Stimulated activated effector memory CD8-positive, alpha-beta T cell treated with anti-CD3 and anti-CD28 coated beads, Interleukin-12 subunit alpha, Interleukin-12 subunit beta, amount 100 ng/mL, for 72 hours (primary cell): ENCODE measurements at regions not wholly inside any gene's neighbourhood (a gene's known extent, or its start where the extent isn't known, plus 50 kb on each side); places are given as distances from the start of the nearest gene placed in this dataset.
"Not testable (repeated sequence)": the region's sequence is repeated elsewhere in the genome, so short reads cannot be mapped to it uniquely, and the experiment has no call there.

Experiments
- ATAC-seq: fragments of 150-1000 bp; cut with Tn5 transposase; 2 replicates; pipeline ENCODE4 v1.10.0; 2021
- DNase-seq, 2 donors: peaks; one replicate each; pipeline ENCODE4 v3.0.0; 2021 to 2022; ENCODE audit warnings: low spot score in 2 of 2
- H3K27ac Mint-ChIP-seq: one replicate; pipeline ENCODE4 v1.8.0; 2022; ENCODE audit warnings: mild to moderate bottlenecking, mixed read lengths
- H3K36me3 Mint-ChIP-seq: one replicate; pipeline ENCODE4 v1.8.0; 2022; ENCODE audit warnings: mild to moderate bottlenecking, mixed read lengths
- H3K4me1 Mint-ChIP-seq: one replicate; pipeline ENCODE4 v1.8.0; 2022; ENCODE audit warnings: mixed read lengths
- H3K4me3 Mint-ChIP-seq: one replicate; pipeline ENCODE4 v1.8.0; 2022; ENCODE audit warnings: mild to moderate bottlenecking, mixed read lengths
- H3K9me3 Mint-ChIP-seq: one replicate; pipeline ENCODE4 v1.8.0; 2022; ENCODE audit warnings: mixed read lengths

GRCh38 chr18:10128921-10129501, 215.2 kb downstream of the VAPA start:
- no peak overlapping the region for H3K27ac Mint-ChIP-seq
- no peak overlapping the region for H3K4me3 Mint-ChIP-seq
- no peaks in the 10 kb centered on the region for H3K9me3 Mint-ChIP-seq
- H3K4me1 Mint-ChIP-seq: peaks cover 5% of the 10 kb centered on the region
- no peak for ATAC-seq
- H3K36me3 Mint-ChIP-seq: no peaks in the 10 kb centered on the region
- DNase-seq: no peak

DNA sequence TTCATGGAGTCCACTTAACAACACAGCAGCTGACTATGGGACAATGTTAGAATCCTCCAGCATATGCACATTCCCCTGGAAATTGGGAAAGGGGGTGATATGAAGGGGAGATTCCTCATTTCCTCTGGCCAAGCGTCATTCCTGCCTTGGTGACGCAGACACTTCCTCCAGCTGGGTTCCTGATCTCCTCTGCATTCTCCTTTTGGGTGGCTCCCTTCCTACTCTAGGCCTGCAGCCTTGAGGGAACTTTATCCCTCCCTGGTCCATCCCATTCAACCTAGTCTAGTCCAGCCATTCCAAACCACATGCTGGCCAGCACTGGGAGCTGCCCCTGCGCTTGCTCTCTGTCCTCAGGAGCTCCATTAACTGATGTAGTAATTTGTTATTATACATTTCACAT, 216.8 kb downstream of the VAPA start:
- Mint-ChIP-seq H3K4me3 (no peak overlapping the region), H3K4me1 (no peaks in the 10 kb centered on the region), H3K9me3 (no peaks in the 10 kb centered on the region), H3K36me3 (no peaks in the 10 kb centered on the region), H3K27ac (no peak overlapping the region)
- DNase-seq: no peak
- no peak for ATAC-seq

GRCh38 chr18:10131081-10131459, 217.3 kb downstream of the VAPA start:
- Mint-ChIP-seq H3K36me3 (no peaks in the 10 kb centered on the region), H3K9me3 (no peaks in the 10 kb centered on the region), H3K27ac (no peak overlapping the region), H3K4me1 (no peaks in the 10 kb centered on the region), H3K4me3 (no peak overlapping the region)
- DNase-seq: no peak
- no peak for ATAC-seq

GRCh38 chr18:10131460-10132395, 217.9 kb downstream of the VAPA start:
- DNase-seq: no peak
- Mint-ChIP-seq H3K36me3 (no peaks in the 10 kb centered on the region), H3K4me1 (no peaks in the 10 kb centered on the region), H3K9me3 (no peaks in the 10 kb centered on the region), H3K4me3 (no peak overlapping the region), H3K27ac (no peak overlapping the region)
- ATAC-seq: no peak

- H3K4me1 Mint-ChIP-seq: no peaks in the 10 kb centered on the region
- no peaks in the 10 kb centered on the region for H3K36me3 Mint-ChIP-seq
- DNase-seq (no peak), ATAC-seq (no peak)
- H3K4me3 Mint-ChIP-seq: no peak overlapping the region
- peaks cover 3% of the 10 kb centered on the region for H3K9me3 Mint-ChIP-seq
- H3K27ac Mint-ChIP-seq: no peak overlapping the region
These were observed 219.7 kb downstream of the VAPA start for GRCh38 chr18:10133516-10133915.

GRCh38 chr18:10134204-10134603, 220.4 kb downstream of the VAPA start:
- Mint-ChIP-seq H3K4me3 (no peak overlapping the region), H3K9me3 (peaks cover 3% of the 10 kb centered on the region), H3K27ac (no peak overlapping the region), H3K36me3 (no peaks in the 10 kb centered on the region), H3K4me1 (no peaks in the 10 kb centered on the region)
- ATAC-seq (no peak), DNase-seq (no peak)

DNA sequence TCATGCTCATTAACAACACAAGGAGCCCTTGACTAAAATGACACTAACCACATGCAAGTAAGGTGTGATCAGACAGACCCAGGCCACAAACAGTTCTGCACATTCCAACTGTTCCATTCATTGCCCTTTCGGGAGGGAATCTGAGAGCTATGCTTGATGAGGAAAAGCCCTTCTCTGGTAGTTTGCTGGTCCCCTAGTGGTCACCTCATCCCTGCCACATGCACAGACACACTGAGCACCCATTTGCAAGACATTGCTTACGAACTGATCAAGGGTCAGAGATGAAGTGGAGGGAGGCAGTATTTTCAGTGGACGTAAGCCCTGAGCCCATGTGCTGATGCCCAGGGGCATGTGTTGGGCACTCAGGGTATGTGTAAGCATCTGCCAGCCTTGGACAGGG, 220.9 kb downstream of the VAPA start:
- not testable (repeated sequence) for ATAC-seq, H3K36me3 Mint-ChIP-seq, DNase-seq, H3K4me3 Mint-ChIP-seq, H3K4me1 Mint-ChIP-seq, H3K9me3 Mint-ChIP-seq, H3K27ac Mint-ChIP-seq

DNA sequence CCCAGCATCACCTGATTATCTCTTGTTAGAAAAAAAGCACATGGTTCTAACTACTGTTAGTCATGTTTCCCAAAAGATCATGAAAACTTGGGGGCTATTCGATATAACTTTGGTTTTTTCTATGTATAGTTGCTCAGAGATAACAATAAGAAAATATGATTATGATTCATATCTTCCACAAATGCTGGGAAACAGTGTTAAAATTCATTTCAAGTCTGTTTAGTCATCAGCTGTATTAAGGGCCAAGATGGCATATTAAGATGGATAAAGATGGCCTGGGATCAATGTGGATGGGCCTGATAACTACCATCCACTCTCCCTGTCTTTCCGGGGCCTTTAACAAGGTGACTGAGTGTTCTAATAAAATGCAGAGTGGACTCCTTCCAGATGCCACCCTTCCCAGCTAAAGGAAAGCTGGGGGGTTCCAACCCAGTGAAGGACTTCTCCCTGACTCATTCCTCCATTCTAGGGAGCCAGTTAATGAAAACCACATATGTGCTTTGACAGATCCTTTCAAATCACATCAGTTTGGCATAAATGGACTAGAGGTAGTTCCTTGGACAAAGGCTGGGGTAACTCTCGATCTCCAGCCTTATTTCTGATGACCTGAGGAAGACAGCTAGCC, 221.6 kb downstream of the VAPA start:
- no peak for DNase-seq
- peaks cover 3% of the 10 kb centered on the region for H3K9me3 Mint-ChIP-seq
- H3K4me1 Mint-ChIP-seq: no peaks in the 10 kb centered on the region
- H3K4me3 Mint-ChIP-seq: no peak overlapping the region
- no peak overlapping the region for H3K27ac Mint-ChIP-seq
- no peaks in the 10 kb centered on the region for H3K36me3 Mint-ChIP-seq
- ATAC-seq: no peak

DNA sequence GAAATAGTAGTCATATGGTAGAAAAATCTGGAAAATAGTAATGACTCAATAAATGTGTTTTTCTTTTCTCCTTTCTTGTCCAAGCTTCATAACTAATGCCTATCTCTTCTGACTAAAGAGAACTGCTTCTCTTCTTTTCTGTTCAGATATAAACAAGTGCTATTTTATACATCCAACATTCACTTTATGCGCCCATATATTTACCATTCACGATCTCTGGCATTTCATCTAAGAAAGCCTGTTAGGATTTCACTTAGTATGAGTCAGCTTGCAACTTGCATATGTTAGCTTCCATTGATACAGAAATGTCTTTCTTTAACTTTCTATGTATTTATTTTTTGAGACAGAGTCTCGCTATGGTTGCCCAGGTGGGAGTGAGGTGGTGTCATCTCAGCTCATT, 224.9 kb downstream of the VAPA start:
- no peaks in the 10 kb centered on the region for H3K36me3 Mint-ChIP-seq
- H3K27ac Mint-ChIP-seq: no peak overlapping the region
- ATAC-seq: no peak
- H3K9me3 Mint-ChIP-seq: peaks cover 3% of the 10 kb centered on the region
- no peak overlapping the region for H3K4me3 Mint-ChIP-seq
- H3K4me1 Mint-ChIP-seq: no peaks in the 10 kb centered on the region
- no peak for DNase-seq

DNA sequence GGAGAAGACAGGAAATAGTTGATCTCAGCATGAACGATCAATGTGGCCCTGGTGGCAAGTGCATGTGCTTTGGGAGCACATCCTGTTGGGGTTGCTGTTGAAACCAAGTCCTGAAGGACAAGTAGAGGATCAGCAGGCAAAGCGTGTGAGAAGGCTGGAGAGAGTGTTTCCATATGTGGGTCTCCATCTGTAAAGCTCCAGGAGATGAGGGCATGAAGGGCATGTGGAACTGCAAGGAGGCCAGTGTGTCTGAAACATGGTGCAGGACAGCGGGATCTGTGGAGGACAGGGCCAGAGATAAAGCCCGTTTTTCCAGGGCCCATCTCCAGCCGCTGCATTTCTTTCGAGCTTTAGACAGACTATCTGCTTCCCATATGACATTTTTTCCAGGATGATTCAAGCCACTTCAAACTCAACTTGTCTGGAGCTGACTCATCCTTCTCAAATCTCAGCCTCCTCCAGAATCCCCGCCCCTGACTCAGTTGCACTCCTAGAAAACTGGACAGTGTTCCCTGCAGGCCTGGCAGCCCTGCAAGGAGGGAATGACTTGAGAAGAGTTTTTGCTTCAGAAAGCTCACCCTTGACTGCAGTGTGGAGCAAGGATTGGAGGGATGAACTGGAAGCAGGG, 226.1 kb downstream of the VAPA start:
- H3K4me1 Mint-ChIP-seq: no peaks in the 10 kb centered on the region
- no peaks in the 10 kb centered on the region for H3K36me3 Mint-ChIP-seq
- no peak overlapping the region for H3K27ac Mint-ChIP-seq
- no peak overlapping the region for H3K4me3 Mint-ChIP-seq
- peaks cover 3% of the 10 kb centered on the region for H3K9me3 Mint-ChIP-seq
- DNase-seq (no peak), ATAC-seq (no peak)

DNA sequence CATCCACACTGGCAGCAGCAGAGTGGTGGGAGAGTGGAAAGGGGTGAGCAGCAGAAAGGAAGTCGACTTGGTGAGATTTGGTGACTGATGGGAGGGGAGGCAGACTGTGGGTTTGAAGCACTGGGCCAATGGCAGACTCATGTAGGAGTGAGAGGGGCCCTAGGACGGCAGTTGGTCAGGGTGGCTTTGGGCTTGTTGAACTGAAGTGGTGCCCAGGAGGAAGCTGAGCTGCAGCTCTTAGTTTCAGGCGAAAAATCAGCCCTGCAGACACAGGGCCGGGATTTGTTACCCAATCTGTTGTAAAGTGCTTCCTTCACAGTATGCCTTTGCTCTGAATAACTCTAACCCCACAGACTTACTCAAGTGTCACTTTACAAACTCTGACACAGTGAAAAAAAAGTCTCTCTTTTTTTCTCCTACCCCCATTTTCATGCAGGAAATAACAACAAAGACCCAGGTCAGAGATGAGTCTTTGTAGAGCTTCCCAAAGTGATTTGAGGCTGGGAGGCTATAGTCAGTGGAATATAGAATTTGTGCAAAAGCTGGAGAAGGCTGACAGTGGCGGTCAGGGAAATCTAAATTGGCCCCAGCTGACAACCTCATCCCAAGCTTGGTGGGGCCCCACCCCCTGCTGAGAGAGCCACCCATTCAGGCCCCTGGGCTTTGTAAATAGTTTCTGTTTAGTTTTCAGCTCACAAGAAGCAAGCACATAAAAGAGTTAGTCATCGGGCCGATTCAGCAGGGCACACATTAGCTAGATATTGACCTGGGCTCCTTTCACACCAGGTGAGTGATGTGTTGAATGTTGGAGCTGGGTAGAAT, 226.9 kb downstream of the VAPA start:
- no peak for DNase-seq
- no peaks in the 10 kb centered on the region for H3K4me1 Mint-ChIP-seq
- no peak for ATAC-seq
- H3K36me3 Mint-ChIP-seq: no peaks in the 10 kb centered on the region
- no peak overlapping the region for H3K27ac Mint-ChIP-seq
- no peak overlapping the region for H3K4me3 Mint-ChIP-seq
- peaks cover 3% of the 10 kb centered on the region for H3K9me3 Mint-ChIP-seq

DNA sequence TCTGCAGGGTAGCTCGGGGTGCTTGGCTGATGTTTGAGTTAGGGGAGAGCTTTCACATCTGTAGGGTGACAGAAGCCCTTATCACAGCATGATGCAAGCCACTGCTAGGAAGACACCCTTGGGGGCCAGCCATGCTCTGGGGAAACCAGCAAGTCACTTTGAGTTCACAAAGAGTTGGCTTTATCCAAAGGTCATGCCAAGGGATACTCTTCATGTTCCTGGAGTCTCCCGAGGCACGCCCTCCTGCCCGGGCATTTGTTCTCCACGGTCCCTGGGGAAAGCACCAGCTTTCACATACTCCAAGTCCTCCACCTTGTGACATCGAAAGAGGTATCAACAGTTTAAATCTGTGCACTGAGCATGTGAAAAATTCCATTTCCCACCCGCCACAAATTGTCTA, 227.7 kb downstream of the VAPA start:
- no peaks in the 10 kb centered on the region for H3K36me3 Mint-ChIP-seq
- DNase-seq (no peak), ATAC-seq (no peak)
- H3K4me3 Mint-ChIP-seq: no peak overlapping the region
- peaks cover 3% of the 10 kb centered on the region for H3K9me3 Mint-ChIP-seq
- no peak overlapping the region for H3K27ac Mint-ChIP-seq
- no peaks in the 10 kb centered on the region for H3K4me1 Mint-ChIP-seq

- H3K27ac Mint-ChIP-seq: no peak overlapping the region
- ATAC-seq: no peak
These were observed 228.2 kb downstream of the VAPA start for GRCh38 chr18:10142056-10142455.

GRCh38 chr18:10142496-10143160, 228.8 kb downstream of the VAPA start:
- no peak overlapping the region for H3K27ac Mint-ChIP-seq
- ATAC-seq: no peak
- H3K9me3 Mint-ChIP-seq: no peaks in the 10 kb centered on the region
- no peak overlapping the region for H3K4me3 Mint-ChIP-seq
- H3K36me3 Mint-ChIP-seq: no peaks in the 10 kb centered on the region
- no peaks in the 10 kb centered on the region for H3K4me1 Mint-ChIP-seq
- no peak for DNase-seq

More at GRCh38 chr18:10142056-10142455, 228.2 kb downstream of the VAPA start:
- H3K4me3 Mint-ChIP-seq: no peak overlapping the region
- no peak for DNase-seq
- no peaks in the 10 kb centered on the region for H3K4me1 Mint-ChIP-seq
- peaks cover 3% of the 10 kb centered on the region for H3K9me3 Mint-ChIP-seq
- H3K36me3 Mint-ChIP-seq: no peaks in the 10 kb centered on the region
